ENCODE measurements at regions not wholly inside any gene's neighbourhood (a gene's known extent, or its start where the extent isn't known, plus 50 kb on each side); places are given as distances from the start of the nearest gene placed in this dataset.

DNA sequence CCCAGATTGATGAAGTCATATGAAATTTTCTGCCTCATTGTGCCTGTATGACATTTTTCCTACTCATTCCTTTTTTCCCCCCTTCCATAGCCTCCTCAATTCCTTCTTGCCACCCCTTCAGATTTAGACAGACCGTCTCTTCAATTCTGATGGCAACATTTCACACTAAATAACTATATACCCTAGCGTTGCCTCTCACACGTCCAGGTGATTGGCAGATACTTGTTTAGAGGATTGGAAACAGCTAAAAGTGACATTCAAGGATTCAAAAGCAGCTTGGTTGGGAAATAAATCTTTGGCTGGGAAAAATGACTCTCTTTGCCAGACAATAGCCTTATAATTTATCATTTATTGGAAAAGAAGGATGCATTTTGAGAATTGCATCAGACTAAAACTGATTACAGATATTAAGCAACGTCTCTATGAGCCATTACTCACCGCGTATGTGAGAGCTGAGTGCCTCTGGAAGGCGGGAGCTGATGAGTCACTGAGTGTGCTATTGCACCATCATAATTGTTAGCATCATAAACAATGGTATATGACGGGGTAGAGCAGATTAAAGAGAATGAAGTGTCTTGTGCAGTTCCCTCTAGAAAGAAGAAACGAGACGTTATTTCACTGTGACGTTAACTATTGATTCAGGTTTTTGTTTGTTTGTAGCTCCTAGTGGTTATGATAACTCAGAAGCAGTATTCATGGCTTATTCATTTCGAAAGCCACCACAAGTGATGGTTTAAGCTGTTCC is 61.1 kb upstream of the FAM216B start:
- no peaks in the 10 kb centered on the region for H3K27me3 ChIP-seq (ENCODE audit: control insufficient read depth, extremely low read depth, insufficient read depth, low read length)
- H3K79me2 ChIP-seq (ENCODE audit: control insufficient read depth, insufficient read depth, low read length) = no peaks in the 10 kb centered on the region
- DNase-seq (ENCODE audit: low read depth, low spot score) (peak; percentile 55), FAIRE-seq (peak; percentile 95)
- no peaks in the 10 kb centered on the region for H3K9me1 ChIP-seq (ENCODE audit: control insufficient read depth, extremely low read depth, insufficient read depth, low read length)
- no peak overlapping the region for H3K9ac ChIP-seq (ENCODE audit: control insufficient read depth, extremely low read depth, insufficient read depth, low read length)
- H3K4me1 ChIP-seq (ENCODE audit: control insufficient read depth, extremely low read depth, insufficient read depth, low read length) = peaks cover 9% of the 10 kb centered on the region
- peak overlapping the region; percentile 67 for H3K27ac ChIP-seq (ENCODE audit: control insufficient read depth, insufficient read depth, low read length)
- no peaks in the 10 kb centered on the region for H3K36me3 ChIP-seq (ENCODE audit: control insufficient read depth in 2 of 2, extremely low read depth in 1 of 2, insufficient read depth in 2 of 2, low read length in 2 of 2)
- dilution Hi-C loops (cut with MboI; ENCODE audit: extremely low pct_ligation_motif_present, low sequenced_read_pairs) = no loop called here
- no peak overlapping the region for H3K4me3 ChIP-seq (ENCODE audit: control insufficient read depth in 2 of 3, extremely low read depth in 1 of 3, insufficient read depth in 2 of 3, low read depth in 1 of 3, low read length in 3 of 3)
- H2AFZ ChIP-seq (ENCODE audit: control insufficient read depth, low read length) = peak overlapping the region; percentile 55
- TF ChIP-seq EZH2 (IDR thresholded peaks at IDR 0.05; ENCODE audit: low read length) = no peak
- TF ChIP-seq, protein P1, sequence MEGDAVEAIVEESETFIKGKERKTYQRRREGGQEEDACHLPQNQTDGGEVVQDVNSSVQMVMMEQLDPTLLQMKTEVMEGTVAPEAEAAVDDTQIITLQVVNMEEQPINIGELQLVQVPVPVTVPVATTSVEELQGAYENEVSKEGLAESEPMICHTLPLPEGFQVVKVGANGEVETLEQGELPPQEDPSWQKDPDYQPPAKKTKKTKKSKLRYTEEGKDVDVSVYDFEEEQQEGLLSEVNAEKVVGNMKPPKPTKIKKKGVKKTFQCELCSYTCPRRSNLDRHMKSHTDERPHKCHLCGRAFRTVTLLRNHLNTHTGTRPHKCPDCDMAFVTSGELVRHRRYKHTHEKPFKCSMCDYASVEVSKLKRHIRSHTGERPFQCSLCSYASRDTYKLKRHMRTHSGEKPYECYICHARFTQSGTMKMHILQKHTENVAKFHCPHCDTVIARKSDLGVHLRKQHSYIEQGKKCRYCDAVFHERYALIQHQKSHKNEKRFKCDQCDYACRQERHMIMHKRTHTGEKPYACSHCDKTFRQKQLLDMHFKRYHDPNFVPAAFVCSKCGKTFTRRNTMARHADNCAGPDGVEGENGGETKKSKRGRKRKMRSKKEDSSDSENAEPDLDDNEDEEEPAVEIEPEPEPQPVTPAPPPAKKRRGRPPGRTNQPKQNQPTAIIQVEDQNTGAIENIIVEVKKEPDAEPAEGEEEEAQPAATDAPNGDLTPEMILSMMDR (optimal IDR thresholded peaks at IDR 0.05 in 1 of 3, IDR thresholded peaks at IDR 0.05 in 1 of 3, conservative IDR thresholded peaks at IDR 0.05 in 1 of 3; ENCODE audit: extremely low read depth in 1 of 3, insufficient read depth in 2 of 3, low read length in 3 of 3) = no peak
- H4K20me1 ChIP-seq (ENCODE audit: control insufficient read depth, extremely low read depth, insufficient read depth, low read length) = no peaks in the 10 kb centered on the region
- H3K9me3 ChIP-seq (ENCODE audit: control insufficient read depth, low read depth, low read length) = no peaks in the 10 kb centered on the region
- peak overlapping the region; percentile 29 for H3K4me2 ChIP-seq (ENCODE audit: control insufficient read depth, extremely low read depth, insufficient read depth, low read depth, low read length)

DNA sequence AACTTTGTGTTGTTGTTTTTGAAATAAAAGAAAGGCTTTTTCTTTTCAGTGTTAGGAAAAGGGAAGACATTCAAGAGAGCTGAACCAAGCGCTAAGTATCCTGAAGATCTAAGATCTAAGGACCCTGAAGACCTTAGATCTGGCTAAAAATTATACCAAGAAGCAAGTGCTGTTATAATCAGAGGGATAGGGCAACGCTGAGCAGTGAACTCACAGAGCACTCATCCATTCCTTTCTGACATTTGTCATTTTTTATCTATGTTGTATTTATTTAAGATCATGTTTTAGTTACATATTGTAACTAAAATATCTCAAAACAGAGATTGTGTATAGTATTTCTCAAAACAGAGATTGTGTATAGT is 60.5 kb upstream of the FAM216B start:
- Histone ChIP-seq H3K9me1 (ENCODE audit: control insufficient read depth, extremely low read depth, insufficient read depth, low read length) (no peaks in the 10 kb centered on the region), H3K79me2 (ENCODE audit: control insufficient read depth, insufficient read depth, low read length) (no peaks in the 10 kb centered on the region), H3K27ac (ENCODE audit: control insufficient read depth, insufficient read depth, low read length) (peak overlapping the region; percentile 29), H3K4me1 (ENCODE audit: control insufficient read depth, extremely low read depth, insufficient read depth, low read length) (peaks cover 9% of the 10 kb centered on the region), H3K36me3 (ENCODE audit: control insufficient read depth in 2 of 2, extremely low read depth in 1 of 2, insufficient read depth in 2 of 2, low read length in 2 of 2) (no peaks in the 10 kb centered on the region), H3K9me3 (ENCODE audit: control insufficient read depth, low read depth, low read length) (no peaks in the 10 kb centered on the region), H4K20me1 (ENCODE audit: control insufficient read depth, extremely low read depth, insufficient read depth, low read length) (no peaks in the 10 kb centered on the region), H3K27me3 (ENCODE audit: control insufficient read depth, extremely low read depth, insufficient read depth, low read length) (no peaks in the 10 kb centered on the region), H3K4me2 (ENCODE audit: control insufficient read depth, extremely low read depth, insufficient read depth, low read depth, low read length) (peak overlapping the region; percentile 27), H3K9ac (ENCODE audit: control insufficient read depth, extremely low read depth, insufficient read depth, low read length) (no peak overlapping the region), H2AFZ (ENCODE audit: control insufficient read depth, low read length) (peak overlapping the region; percentile 10), H3K4me3 (ENCODE audit: control insufficient read depth in 2 of 3, extremely low read depth in 1 of 3, insufficient read depth in 2 of 3, low read depth in 1 of 3, low read length in 3 of 3) (no peak overlapping the region)
- no peak for FAIRE-seq
- dilution Hi-C loops (cut with MboI; ENCODE audit: extremely low pct_ligation_motif_present, low sequenced_read_pairs) = no loop called here
- no peak for TF ChIP-seq EZH2 (IDR thresholded peaks at IDR 0.05; ENCODE audit: low read length)
- TF ChIP-seq, protein P1 (optimal IDR thresholded peaks at IDR 0.05 in 1 of 3, IDR thresholded peaks at IDR 0.05 in 1 of 3, conservative IDR thresholded peaks at IDR 0.05 in 1 of 3; ENCODE audit: extremely low read depth in 1 of 3, insufficient read depth in 2 of 3, low read length in 3 of 3) = no peak
- DNase-seq (ENCODE audit: low read depth, low spot score) = no peak
